GM12864 (cell line): ENCODE measurements at regions not wholly inside any gene's neighbourhood (a gene's known extent, or its start where the extent isn't known, plus 50 kb on each side); places are given as distances from the start of the nearest gene placed in this dataset.

Experiments
- DNase-seq: peaks from one replicate; pipeline ENCODE4 v3.0.0-alpha.2; 2011; ENCODE audit warnings: low read depth
- H3K4me3 ChIP-seq: 2 replicates; pipeline ENCODE4 v1.5.1; 2011; ENCODE audit warnings: mild to moderate bottlenecking, low read depth, low read length, control low read depth
- TF ChIP-seq, protein P1 (sequence below): IDR thresholded peaks from 2 replicates; pipeline ENCODE4 v1.5.1; 2011; ENCODE audit warnings: low read depth, mild to moderate bottlenecking, moderate library complexity, low read length, control low read depth, inconsistent platforms; ENCODE audit errors: missing control alignments

GRCh38 chr3:154781595-154781994 lies 298.5 kb upstream of the MME start:
- H3K4me3 ChIP-seq: no peak overlapping the region
- TF ChIP-seq, protein P1, sequence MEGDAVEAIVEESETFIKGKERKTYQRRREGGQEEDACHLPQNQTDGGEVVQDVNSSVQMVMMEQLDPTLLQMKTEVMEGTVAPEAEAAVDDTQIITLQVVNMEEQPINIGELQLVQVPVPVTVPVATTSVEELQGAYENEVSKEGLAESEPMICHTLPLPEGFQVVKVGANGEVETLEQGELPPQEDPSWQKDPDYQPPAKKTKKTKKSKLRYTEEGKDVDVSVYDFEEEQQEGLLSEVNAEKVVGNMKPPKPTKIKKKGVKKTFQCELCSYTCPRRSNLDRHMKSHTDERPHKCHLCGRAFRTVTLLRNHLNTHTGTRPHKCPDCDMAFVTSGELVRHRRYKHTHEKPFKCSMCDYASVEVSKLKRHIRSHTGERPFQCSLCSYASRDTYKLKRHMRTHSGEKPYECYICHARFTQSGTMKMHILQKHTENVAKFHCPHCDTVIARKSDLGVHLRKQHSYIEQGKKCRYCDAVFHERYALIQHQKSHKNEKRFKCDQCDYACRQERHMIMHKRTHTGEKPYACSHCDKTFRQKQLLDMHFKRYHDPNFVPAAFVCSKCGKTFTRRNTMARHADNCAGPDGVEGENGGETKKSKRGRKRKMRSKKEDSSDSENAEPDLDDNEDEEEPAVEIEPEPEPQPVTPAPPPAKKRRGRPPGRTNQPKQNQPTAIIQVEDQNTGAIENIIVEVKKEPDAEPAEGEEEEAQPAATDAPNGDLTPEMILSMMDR: no peak
- no peak for DNase-seq

DNA sequence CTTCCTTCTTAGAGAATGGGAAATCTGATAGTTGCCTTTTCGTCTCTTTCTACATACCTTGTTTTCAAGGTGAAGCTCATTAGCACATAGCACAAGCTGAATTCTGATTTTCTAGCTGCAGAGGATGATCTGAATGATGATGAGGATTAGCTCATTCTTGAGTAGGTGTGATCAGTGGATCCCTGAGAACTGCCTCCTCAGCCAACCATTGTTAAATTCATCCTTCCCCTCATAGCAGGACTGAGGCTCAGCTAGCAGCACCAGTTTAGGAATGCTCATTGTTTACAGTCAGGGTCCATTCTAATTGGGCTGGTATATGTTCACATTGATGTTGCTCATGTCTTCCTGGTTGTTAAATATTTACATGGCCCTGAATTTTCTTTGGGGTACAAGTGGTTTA lies 299.9 kb upstream of the MME start:
- no peak overlapping the region for H3K4me3 ChIP-seq
- no peak for DNase-seq
- TF ChIP-seq, protein P1: no peak

GRCh38 chr3:154779571-154779970 lies 300.5 kb upstream of the MME start:
- DNase-seq: no peak

GRCh38 chr3:154778057-154778456 lies 302.1 kb upstream of the MME start:
- no peak for DNase-seq
- no peak overlapping the region for H3K4me3 ChIP-seq
- TF ChIP-seq, protein P1: no peak

More at GRCh38 chr3:154779571-154779970, 300.5 kb upstream of the MME start:
- H3K4me3 ChIP-seq: no peak overlapping the region
- TF ChIP-seq, protein P1: no peak

DNA sequence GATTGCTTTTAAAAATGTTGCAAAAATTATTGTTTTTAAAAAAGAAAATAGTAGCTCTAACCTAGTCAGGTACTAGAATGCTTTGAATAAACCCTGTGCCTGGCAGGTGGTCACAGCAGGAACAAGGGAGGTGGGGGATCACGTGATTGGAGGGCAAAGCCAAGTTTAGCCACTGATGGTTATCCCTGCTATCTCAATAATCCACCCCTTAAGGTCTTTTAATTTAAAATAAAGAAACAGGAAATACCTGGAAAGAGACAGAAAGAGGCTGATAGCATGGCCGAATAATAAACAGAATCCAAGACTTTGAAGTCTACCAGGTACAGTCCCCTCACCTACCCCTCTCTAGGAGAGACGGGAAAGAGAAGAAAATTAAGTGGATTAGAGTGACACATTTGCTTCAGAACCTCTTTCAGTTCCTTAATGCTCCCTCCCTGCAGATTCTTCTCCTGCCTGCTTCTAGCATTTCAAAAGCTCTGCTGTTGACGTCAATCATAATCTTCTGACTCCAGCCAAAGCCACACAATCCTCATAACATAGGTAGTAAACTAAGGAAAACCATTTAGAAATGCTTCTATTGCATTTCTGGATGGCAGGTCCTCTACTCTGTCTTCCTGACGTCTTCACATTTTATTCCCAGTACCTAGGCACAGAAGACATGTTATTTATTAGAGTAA lies 303.4 kb upstream of the MME start:
- TF ChIP-seq, protein P1: no peak
- no peak overlapping the region for H3K4me3 ChIP-seq
- no peak for DNase-seq

DNA sequence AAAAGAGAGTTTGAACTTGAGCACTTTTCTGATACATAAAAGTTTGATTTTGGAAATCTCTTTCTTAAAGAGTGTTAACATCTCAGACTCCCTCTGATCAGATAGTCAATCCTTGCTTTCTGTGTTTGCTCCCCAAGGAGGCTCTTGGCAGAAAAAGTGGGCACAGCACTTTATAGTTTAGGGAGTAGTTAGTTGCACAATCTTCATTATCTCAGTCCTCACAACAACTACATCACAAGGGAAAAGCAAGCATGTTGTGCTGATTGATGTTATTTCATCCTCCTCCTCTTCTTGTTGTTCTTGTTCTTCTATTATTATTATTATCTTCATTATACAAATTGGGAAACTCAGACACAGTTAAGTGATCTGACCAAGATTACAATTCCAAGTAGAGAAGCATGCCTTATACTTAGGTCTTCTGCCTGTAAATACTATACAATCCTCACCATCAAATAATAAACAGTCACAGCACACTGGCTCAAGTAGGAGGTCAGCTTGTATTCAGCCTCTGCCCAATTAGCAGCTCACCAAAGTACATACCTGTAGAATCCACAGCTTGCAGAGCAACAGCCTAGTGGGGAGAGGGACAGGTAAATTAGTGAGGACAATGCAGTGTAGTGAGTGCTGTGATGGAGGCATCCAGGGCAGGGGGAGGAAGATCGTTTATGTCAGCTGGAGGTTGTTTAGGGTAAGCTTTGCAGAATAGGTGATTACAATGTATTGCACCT lies 304.1 kb upstream of the MME start:
- TF ChIP-seq, protein P1: no peak
- no peak overlapping the region for H3K4me3 ChIP-seq
- no peak for DNase-seq
